GM19452 (cell line): ENCODE measurements at regions not wholly inside any gene's neighbourhood (a gene's known extent, or its start where the extent isn't known, plus 50 kb on each side); places are given as distances from the start of the nearest gene placed in this dataset.

Experiments used
- ATAC-seq: cut with Tn5 transposase; IDR thresholded peaks from one replicate; pipeline ENCODE4 v1.9.1; 2021; ENCODE audit not compliant: unreplicated experiment

- no peak for ATAC-seq
Observed at GRCh38 chr7:91518058-91518457, 253.8 kb downstream of the FZD1 start.

- no peak for ATAC-seq
Observed at GRCh38 chr7:91519241-91520158, 255.3 kb downstream of the FZD1 start.

- ATAC-seq: no peak
Observed at GRCh38 chr7:91520645-91521044, 256.4 kb downstream of the FZD1 start.

- no peak for ATAC-seq
Observed at GRCh38 chr7:91526404-91526803, 262.2 kb downstream of the FZD1 start.

- ATAC-seq: no peak
Observed at GRCh38 chr7:91527460-91527859, 263.2 kb downstream of the FZD1 start.

- no peak for ATAC-seq
Observed at GRCh38 chr7:91533996-91534395, 269.8 kb downstream of the FZD1 start.

GRCh38 chr7:91537260-91538152 lies 273.3 kb downstream of the FZD1 start:
- ATAC-seq: no peak

GRCh38 chr7:91541641-91542040 lies 277.4 kb downstream of the FZD1 start:
- ATAC-seq: no peak

GRCh38 chr7:91543646-91544045 lies 279.4 kb downstream of the FZD1 start:
- ATAC-seq: no peak

GRCh38 chr7:91549878-91550277 lies 285.6 kb downstream of the FZD1 start:
- no peak for ATAC-seq

- ATAC-seq: no peak
Observed at GRCh38 chr7:91550931-91551330, 286.7 kb downstream of the FZD1 start.

- no peak for ATAC-seq
Observed at GRCh38 chr7:91551377-91552175, 287.3 kb downstream of the FZD1 start.

GRCh38 chr7:91553410-91553895 lies 289.2 kb downstream of the FZD1 start:
- no peak for ATAC-seq

- ATAC-seq: no peak
Observed at GRCh38 chr7:91554883-91555282, 290.6 kb downstream of the FZD1 start.

GRCh38 chr7:91556239-91556638 lies 292.0 kb downstream of the FZD1 start:
- no peak for ATAC-seq

- ATAC-seq: no peak
Observed at GRCh38 chr7:91556956-91557650, 292.9 kb downstream of the FZD1 start.

- ATAC-seq: peak; percentile 81
Observed at GRCh38 chr7:91557789-91558404, 293.7 kb downstream of the FZD1 start.

GRCh38 chr7:91559947-91560346 lies 295.7 kb downstream of the FZD1 start:
- no peak for ATAC-seq

GRCh38 chr7:91564101-91564500 lies 299.9 kb downstream of the FZD1 start:
- no peak for ATAC-seq

- no peak for ATAC-seq
Observed at GRCh38 chr7:91564541-91564940, 300.3 kb downstream of the FZD1 start.
